ENCODE measurements at regions not wholly inside any gene's neighbourhood (a gene's known extent, or its start where the extent isn't known, plus 50 kb on each side); places are given as distances from the start of the nearest gene placed in this dataset.
"Not testable (repeated sequence)": the region's sequence is repeated elsewhere in the genome, so short reads cannot be mapped to it uniquely, and the experiment has no call there.

DNA sequence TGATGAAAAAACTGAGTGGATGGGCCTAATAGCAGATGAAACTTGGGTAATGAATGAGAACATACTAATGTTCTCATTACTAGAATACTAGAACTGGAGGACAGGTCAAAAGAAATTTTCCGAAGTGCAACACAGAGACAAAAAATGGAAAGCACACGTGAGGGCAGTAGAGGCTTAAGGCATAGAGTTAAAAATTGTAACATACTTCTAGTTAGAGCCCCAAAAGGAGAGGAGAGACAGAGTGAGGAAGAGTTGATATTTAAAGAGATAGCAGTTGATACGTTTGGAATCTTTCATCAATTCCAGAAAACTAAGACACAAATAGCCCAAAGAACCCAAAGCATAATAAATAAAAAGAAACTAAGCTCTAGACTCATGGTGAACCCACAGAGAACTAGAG is 327.9 kb downstream of the SQOR start:
- no peak for DNase-seq

DNA sequence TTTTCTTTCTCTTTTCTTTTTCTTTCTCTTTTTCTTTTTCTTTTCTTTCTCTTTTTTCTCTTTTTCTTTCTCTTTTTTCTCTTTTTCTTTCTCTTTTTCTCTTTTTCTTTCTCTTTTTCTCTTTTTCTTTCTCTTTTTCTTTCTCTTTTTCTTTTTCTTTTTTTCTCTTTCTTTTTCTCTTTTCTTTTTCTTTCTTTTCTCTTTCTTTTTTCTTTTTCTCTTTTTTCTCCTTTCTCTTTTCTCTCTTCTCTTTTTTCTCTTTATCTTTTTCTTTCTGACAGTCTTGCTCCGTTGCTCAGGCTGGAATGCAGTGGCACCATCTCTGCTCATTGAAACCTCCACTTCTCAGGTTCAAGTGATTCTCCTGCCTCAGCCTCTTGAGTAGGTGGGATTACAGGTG is 335.7 kb downstream of the SQOR start:
- DNase-seq: no peak

DNA sequence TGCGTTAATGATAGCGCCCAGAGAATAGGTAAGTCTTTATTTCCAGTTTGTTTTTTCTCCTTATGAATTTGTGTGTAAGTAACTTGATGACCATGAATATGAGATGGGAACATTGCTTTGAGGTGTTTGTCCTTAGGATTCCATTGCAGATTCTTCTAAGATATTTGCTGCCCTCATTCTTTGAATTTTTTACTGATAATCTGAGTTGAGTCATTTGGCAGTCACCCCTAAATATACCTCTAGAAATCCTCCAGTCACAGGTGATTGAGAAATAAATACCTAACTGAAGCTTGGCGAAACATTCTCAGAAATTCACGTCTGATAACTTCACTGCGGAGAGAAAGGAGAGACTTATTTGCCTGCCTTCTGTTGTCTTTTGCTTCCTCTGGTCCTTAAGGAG is 345.5 kb downstream of the SQOR start:
- no peak for DNase-seq

DNA sequence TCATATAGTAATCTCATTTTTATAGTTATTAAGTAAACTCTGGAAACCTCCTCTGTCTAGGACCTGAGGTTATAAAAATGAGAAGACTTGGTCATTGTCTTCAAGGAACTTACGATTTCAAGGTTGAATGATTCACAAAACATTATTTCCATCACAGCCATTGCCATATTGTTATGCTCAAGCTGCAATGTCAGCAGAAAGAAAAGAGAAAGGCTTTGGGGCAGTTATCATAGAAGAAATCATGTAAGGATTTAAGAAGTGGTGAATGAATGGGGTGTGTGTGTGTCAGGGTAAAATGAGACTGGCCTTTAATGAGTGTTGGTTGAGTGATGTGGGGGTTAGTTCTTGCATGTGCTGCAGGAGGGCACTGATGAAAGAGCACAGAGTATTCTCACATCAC is 346.8 kb downstream of the SQOR start:
- DNase-seq: no peak

DNA sequence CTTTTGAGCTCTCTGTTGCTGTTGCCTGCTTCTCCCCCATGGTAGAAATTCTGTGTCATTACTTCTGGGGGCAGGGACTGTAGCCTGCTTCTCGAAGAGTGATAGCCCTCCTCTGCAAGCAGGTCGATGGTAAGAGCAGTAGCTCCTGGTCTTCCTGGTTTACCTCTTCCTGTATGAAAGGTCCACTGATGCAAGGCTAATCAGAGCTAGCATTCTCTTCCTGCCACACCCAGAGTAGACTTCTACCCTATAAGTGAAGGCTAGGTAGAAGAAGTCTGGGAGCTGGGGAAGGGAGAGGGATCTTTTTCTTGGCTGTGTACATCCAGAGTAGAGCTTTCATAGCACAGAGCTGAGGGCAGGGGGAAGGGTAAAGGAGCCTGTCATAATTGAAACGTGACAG is 357.0 kb downstream of the SQOR start:
- DNase-seq: no peak

DNA sequence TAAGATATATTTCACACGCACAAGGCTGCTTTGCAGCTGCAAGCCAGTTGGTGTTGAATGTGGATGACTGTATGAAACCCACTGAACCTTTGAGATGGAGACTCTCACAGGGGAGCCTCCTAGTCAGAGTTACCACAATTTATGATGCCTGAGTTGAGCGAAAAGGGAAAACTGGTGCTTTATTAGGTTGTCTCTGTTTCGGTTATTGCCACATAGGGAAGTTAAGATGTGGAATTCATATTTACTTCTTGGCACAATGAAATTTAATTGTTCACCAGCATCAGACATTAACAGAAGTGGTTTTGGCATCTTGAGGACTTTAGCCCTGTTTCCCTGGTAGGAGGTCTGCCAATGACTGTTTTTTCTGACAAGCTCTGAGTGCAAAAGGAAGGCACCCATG is 358.2 kb downstream of the SQOR start:
- DNase-seq: no peak

DNA sequence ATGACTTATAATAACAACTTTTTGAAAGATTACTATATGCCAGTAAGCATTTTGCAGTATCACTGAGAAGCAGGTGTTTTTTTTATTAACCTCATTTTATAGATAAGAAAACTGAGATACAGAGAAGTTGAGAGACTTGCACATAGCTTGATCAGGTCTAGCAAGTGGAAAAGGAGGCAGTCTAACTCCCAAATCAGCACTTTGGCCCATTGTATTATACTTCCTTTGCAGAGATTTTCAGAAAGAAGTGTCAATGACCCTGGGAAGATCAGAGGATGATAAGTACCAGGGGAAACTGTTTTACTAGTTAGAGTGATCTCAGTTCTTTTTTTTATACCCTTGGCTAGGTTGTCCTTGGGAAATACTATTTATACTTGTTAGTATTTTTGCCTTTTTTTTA is 358.7 kb downstream of the SQOR start:
- DNase-seq: no peak

DNA sequence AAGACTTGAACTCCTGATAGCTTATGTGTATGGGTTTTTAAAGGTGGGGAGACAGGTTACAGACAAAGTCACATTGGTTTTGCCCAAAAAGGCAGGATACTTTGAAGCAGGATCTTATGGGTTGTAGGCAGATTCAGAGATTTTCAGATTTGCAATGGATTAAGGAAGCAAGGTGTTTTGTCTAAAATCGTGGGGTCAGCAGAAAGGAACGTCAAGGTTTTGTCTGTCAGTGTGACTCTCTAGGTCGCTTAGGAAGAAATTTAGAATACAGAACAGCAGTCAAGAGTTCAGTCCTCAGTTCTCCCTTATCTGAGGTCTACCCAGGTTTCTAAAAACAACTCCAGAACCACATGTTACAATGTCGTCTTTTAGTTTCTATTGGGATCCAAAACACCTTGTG is 361.0 kb downstream of the SQOR start:
- no peak for DNase-seq

DNA sequence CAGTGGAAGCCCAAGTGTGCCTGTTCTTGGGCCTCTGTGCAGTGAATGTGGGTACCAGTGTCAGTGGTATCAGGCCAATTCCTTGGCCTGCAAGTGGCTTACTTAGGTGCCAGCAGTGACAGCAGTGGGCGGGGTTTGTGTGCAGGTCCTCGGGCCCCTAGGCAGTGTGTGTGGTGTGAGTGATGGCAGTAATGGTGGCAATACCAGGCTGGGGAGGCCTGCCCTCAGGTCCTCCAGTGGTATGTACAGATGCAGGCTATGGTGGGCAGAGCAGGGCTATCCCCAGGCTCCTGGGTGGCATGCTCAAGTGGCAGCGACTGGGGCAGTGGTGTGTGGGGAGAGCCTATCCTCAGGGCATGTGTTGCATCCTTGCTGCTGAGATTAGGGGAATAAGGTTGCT is 379.7 kb downstream of the SQOR start:
- DNase-seq: no peak

DNA sequence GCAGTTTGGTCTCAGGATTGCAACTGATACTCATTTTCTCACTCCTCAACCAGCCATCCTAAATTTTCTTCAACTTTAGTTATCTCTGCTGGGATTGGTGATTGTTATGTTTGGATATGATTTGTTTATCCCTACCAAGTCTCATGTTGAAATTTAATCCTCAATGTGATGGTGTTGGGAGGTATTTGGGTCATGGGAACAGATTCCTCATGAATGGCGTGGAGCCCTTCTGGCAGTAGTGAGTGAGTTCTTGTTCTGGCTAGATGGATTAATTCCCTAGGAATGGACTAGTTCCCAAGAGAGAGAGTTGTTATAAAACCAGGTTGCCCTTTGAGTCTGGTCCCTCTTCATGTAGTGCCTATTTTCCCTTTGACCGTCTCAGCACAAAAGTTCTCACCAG is 399.9 kb downstream of the SQOR start:
- no peak for DNase-seq

DNA sequence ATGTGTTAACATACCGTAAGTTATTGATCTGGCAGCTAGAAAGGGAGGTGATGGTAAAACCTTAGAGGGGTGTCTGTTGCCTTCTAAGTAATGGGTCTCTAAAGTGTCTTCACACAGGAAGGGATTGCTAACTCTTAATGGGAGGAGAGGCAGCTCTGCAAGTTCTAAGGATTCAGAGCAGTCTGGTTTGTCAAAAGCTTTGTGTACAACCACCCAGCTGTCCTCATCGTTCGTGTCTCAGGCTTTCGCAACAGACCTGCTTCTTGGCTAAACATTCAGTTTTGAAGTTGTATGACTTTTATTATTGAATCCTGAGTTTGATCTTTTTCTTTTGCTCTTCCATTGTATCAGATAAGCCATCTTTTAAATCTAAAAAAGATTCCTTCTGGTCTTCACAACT is 404.9 kb downstream of the SQOR start:
- DNase-seq: no peak

DNA sequence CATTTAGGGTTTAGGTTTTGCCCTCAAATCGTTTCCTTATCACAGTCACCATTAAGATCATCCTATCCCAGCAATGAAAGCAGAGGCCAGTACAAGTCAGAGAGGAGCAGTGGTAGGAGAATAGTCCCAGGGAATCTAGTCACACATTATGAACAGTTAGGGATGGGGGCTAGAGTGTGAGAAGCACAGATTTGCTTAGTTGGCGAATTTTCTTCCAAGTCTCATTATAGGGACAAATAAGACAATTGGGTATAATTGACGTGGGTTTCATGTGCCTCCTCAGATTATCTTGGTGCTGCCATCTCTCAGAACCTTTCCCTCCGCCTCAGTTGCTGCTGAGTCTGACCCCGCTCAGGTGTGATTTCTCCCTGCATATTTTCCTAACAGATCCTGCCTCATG is 407.1 kb downstream of the SQOR start:
- no peak for DNase-seq

DNA sequence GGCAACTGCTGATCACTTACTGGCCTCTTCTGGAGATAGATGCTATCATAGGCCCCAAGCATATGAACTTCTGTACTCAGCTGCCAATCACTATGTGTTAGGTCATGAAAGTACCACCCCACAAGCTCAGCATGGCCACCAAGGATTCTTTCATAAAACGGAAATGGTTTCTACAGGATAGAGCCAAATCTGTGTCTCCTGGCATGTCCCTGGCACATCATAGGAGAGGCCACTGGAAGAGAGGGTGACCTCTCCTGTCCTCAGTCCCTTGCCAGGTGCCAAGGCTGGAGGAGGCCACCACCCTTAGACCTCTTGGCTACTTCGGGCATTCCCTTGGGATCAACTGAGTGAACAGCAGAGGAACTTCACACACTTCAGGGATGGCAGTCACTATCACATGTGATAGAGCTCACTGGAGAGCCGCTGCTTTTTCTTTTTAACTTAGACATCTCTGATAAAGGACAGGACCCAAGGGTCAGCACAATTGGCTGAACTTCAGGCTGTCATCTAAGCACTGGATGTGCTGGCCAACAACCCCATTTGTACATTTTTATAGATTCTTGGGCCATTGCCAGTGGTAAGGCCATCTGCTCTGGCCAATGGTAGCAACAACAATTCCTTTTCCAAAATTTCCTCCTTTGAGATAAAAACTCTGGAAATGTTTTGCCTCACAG is 425.2 kb downstream of the SQOR start:
- DNase-seq: no peak

DNA sequence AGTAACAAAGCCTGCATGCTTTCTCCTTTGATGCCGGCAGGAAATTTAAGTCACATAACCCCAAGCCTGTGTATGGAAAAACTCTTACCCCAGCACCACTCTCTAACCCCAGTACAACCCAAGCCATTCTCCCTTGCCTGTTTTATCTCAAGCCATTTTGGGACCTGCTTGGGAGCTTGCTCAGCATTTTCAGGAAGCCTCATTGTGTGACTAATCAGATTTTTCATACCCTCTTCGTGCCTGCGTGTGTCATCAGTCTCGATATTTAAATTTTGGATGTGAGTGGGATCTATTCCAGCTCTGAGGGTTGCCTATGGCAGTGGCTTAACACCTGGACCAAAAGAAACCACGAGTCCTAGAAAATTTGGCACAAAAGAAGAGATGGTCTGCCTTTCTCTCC is 426.2 kb downstream of the SQOR start:
- no peak for DNase-seq

DNA sequence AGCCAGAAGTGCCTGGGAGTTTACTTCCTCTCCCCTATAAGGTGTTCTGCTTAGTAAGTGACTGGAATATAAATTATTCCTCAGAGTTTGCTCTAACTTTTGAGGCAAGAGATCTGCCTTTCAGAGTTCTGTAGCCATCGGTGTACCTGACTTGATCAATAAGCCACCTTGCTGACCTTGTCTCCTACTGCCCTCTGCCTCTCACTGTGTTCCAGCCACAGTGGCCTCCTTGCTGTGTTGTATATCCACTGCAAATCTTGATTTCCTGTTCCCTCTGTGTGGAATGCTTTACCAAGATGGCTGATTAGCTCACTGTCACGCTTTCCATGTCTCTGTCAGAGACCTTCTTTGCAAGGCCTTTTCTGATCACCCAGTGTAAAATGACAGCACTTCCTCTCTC is 442.4 kb downstream of the SQOR start:
- no peak for DNase-seq

DNA sequence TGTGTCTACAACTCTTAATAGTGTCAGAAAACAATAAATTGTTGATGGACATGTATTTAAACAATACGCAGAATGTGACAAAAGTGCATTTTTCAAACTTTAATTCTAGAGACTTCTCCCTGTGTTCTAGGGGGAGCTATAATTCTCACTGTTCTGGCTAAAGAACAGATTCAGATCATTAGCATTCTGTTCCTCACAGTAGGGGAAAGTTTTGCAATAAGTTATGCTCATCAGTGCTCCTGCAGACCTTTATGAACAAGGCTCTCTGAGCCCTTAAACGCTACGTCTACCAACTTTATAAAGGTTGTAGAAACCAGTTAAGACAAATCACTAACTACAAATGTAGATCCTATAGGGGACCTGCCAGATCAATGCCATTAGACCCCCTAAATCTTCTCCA is 444.2 kb downstream of the SQOR start:
- DNase-seq: no peak

DNA sequence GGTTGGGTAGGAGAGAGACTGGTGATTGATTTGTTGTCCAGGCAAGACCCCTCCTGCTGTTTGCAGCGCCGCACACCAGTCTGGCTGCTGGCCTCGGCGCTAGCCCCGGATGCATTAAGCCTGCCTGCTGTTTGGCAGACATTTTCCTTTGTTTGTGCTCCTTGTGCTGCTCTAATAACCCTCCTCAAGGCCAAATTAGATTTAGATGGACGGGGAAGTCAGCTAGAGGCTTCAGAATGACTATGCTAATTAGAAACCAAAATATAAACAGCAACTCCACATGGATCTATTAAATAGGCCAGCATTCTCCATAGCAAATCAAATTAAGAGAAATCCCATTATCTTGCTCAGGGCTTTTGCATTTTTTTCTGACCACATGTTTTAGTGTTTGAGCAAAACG is 445.2 kb downstream of the SQOR start:
- no peak for DNase-seq

DNA sequence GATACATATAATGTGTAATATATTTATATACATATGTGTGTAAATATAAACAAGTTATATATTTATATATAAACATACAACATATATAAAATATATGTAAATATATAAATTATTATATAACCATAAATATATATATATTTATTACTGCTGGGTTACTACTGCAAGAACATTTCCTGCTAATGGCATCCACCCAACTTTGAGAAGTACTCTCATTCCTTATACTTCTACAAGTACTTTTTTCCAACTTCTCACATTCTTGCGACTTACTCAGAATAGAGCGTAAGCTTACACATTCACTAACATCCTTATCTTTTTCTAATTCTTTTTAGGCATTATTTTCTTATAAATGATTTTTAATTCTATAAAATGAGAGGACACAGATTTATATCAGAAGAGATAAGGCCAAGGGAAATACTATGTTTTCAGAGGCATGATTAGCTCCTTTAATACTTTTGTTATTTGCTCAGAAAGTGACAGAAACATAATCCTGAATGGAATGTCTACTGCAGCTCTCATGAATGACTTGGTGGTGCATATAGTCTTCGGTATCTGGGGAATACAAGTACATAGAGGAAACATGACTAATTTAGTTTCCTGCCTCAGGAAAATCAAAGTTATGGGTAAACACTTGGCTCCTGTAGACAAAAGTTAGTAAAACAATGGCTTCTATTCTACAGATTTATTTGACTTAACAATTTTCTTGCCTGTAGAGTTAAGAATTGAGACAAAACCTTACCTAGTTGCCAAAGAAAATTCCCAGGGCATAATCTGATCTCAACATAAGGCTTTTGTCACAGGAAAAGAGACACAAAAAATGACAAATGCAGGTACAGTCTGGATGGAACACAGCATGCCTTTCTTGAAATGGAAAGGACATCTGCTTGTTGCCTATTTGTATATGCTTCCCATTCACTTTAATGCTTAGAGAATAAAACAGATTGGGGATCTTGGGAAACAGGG is 453.9 kb downstream of the SQOR start:
- DNase-seq: no peak

DNA sequence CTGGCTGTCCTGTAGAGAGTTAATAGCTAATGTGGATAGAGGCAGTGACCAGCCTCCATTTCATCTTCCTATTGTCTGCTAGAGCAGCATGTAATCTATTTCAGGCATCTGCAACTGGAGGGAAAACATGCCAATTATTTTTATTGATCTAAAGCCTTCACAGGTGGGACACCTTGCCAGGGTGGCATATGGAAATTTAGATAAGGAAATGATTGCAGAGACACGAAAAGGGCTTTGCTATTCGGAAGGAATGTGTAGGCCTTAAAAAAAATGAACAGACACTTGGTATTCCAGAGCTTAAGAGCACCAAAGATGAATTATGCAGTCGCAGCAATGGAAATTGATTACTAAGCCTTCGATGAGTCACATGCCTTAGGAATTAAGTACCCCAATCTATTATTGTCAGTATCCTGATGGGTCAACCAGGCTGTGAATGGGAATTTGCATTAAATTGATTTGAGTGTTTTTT is 454.7 kb downstream of the SQOR start:
- DNase-seq: no peak

DNA sequence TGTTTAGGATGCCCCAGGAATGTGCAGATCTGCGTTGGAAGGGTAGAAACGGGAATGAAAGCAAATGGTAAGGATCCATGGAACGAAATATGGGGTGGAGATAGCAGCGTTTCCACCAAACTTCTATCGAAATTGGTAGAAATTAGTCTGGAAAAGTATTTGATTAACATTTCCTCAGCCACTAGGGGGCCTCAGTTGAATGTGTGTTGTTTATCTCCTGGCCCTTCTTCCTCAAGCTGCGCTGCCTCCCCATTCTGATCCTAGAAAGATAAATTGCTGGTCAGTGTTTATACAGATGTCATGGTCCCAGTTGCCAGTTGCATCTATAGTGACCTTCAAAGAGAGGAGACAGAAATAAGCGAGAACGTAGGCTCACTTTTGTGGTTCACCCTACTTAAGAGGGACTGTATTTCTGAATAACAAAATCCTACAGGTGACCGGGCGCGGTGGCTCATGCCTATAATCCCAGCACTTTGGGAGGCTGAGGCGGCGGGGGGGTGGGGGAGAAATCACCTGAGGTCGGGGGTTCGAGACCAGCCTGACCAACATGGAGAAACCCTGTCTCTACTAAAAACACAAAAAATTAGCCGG is 457.1 kb downstream of the SQOR start:
- no peak for DNase-seq

DNA sequence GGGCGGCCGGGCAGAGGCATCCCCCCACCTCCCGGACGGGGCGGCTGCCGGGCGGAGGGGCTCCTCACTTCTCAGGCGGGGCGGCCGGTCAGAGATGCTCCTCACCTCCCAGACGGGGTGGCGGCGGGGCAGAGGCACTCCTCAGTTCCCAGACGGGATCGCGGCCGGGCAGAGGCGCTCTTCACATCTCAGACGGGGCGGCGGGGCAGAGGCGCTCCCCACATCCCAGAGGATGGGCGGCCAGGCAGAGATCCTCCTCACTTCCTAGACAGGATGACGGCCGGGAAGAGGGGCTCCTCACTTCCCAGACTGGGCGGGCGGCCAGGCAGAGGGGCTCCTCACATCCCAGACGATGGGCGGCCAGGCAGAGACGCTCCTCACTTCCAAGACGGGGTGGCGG is 463.2 kb downstream of the SQOR start:
- DNase-seq: not testable (repeated sequence)

DNA sequence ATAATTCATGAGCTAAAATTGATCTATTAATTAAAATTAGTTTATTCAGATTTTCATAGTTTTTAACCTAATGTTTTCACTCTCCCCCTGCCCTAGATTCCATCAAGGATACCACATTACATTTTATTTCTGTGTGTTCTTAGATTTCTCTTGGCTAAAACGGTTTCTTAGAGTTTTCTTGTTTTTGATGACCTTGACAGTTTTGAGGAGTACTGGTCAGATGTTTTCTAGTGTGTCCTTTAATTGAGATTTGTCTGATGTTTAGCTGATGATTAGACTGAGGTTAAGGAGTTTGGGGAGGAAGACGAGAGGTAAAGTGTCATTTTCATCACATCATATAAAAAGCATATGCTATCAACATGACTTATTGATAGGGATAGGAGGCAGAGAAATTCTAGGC is 475.9 kb downstream of the SQOR start:
- DNase-seq: no peak

DNA sequence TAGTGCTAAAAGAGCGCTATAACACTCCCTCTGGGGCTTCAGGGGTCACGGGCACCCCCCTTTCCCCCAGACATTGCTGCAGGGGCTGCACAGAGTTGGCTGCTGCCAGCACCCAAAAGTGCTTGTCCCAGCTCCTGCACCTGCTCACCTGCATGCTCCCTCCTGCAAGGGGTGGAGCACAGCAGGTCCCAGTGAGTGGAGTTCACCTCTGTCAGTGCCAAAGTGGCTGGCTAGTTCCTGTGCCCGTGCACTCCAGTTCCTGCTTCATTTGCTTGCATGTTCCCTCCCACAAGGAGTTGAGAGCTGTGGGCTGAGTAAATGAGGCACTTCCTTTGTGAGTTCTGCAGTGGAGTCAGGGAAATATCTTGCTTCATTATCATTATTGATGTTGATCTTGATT is 476.9 kb downstream of the SQOR start:
- no peak for DNase-seq

DNA sequence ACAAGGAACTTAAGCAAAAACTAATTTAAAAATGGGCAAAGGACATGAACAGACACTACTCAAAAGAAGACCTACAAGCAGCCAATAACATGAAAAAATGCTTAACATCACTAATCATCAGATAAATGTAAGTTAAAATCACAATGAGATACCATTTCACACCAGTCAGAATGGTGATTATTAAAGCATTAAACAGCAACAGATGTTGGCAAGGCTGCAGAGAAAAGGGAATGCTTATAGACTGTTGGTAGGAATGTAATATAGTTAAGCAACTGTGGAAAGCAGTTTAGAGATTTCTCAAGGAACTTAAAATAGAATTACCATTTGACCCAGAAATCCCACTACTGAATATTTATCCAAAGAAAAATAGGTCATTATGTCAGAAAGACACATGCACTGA is 482.2 kb downstream of the SQOR start:
- no peak for DNase-seq

Measured in CD4-positive, alpha-beta T cell treated with Interferon gamma for 1 hour (primary cell).